ENCODE measurements at regions not wholly inside any gene's neighbourhood (a gene's known extent, or its start where the extent isn't known, plus 50 kb on each side); places are given as distances from the start of the nearest gene placed in this dataset.

GRCh38 chr18:49704334-49704733 lies 109.0 kb downstream of the ACAA2 start:
- no peak for DNase-seq (ENCODE audit: low read depth)
- ChIA-PET POLR2A (no interaction called here), CTCF (no interaction called here)
- no peak overlapping the region for H3K4me3 ChIP-seq (ENCODE audit: low read depth, low read length)
- H3K36me3 ChIP-seq (ENCODE audit: control insufficient read depth, insufficient read depth, low read length), result no peaks in the 10 kb centered on the region
- peaks cover 5% of the 10 kb centered on the region; the same call in 1 of the 2 replicates for H3K27me3 ChIP-seq (ENCODE audit: control insufficient read depth, insufficient read depth, low read length)
- no peak for TF ChIP-seq CTCF (IDR thresholded peaks at IDR 0.05; ENCODE audit: insufficient read depth, low read depth, low read length)

GRCh38 chr18:49701190-49701589 lies 112.1 kb downstream of the ACAA2 start:
- no peaks in the 10 kb centered on the region for H3K36me3 ChIP-seq (ENCODE audit: control insufficient read depth, insufficient read depth, low read length)
- no peak overlapping the region for H3K4me3 ChIP-seq (ENCODE audit: low read depth, low read length)
- no peak for TF ChIP-seq CTCF (IDR thresholded peaks at IDR 0.05; ENCODE audit: insufficient read depth, low read depth, low read length)
- ChIA-PET CTCF (no interaction called here), POLR2A (no interaction called here)
- DNase-seq (ENCODE audit: low read depth), result no peak
- no peaks in the 10 kb centered on the region for H3K27me3 ChIP-seq (ENCODE audit: control insufficient read depth, insufficient read depth, low read length)

GRCh38 chr18:49699303-49699702 lies 114.0 kb downstream of the ACAA2 start:
- H3K4me3 ChIP-seq (ENCODE audit: low read depth, low read length), result no peak overlapping the region
- POLR2A ChIA-PET, result no interaction called here
- TF ChIP-seq CTCF (IDR thresholded peaks at IDR 0.05; ENCODE audit: insufficient read depth, low read depth, low read length), result no peak
- no peak for DNase-seq (ENCODE audit: low read depth)
- CTCF ChIA-PET, result no interaction called here
- no peaks in the 10 kb centered on the region for H3K27me3 ChIP-seq (ENCODE audit: control insufficient read depth, insufficient read depth, low read length)
- no peaks in the 10 kb centered on the region for H3K36me3 ChIP-seq (ENCODE audit: control insufficient read depth, insufficient read depth, low read length)

GRCh38 chr18:49698525-49699025 lies 114.8 kb downstream of the ACAA2 start:
- DNase-seq (ENCODE audit: low read depth), result no peak
- no peak for TF ChIP-seq CTCF (IDR thresholded peaks at IDR 0.05; ENCODE audit: insufficient read depth, low read depth, low read length)
- H3K36me3 ChIP-seq (ENCODE audit: control insufficient read depth, insufficient read depth, low read length), result no peaks in the 10 kb centered on the region
- no peak overlapping the region for H3K4me3 ChIP-seq (ENCODE audit: low read depth, low read length)
- H3K27me3 ChIP-seq (ENCODE audit: control insufficient read depth, insufficient read depth, low read length), result no peaks in the 10 kb centered on the region
- ChIA-PET CTCF (no interaction called here), POLR2A (no interaction called here)

GRCh38 chr18:49697757-49698524 lies 115.4 kb downstream of the ACAA2 start:
- CTCF ChIA-PET, result no interaction called here
- DNase-seq (ENCODE audit: low read depth), result no peak
- TF ChIP-seq CTCF (IDR thresholded peaks at IDR 0.05; ENCODE audit: insufficient read depth, low read depth, low read length), result no peak

More at GRCh38 chr18:49697757-49698524, 115.4 kb downstream of the ACAA2 start:
- Histone ChIP-seq H3K36me3 (ENCODE audit: control insufficient read depth, insufficient read depth, low read length) (no peaks in the 10 kb centered on the region), H3K4me3 (ENCODE audit: low read depth, low read length) (no peak overlapping the region), H3K27me3 (ENCODE audit: control insufficient read depth, insufficient read depth, low read length) (no peaks in the 10 kb centered on the region)
- POLR2A ChIA-PET, result no interaction called here

Measured in BJ (cell line).